Osteocyte (in vitro differentiated cells): ENCODE measurements at regions not wholly inside any gene's neighbourhood (a gene's known extent, or its start where the extent isn't known, plus 50 kb on each side); places are given as distances from the start of the nearest gene placed in this dataset.

Source experiments
- DNase-seq: peaks from one replicate; pipeline ENCODE4 v3.0.0; 2021; ENCODE audit warnings: mixed read lengths; ENCODE audit not compliant: unreplicated experiment; ENCODE audit errors: extremely low spot score
- H3K27ac Mint-ChIP-seq: one replicate; pipeline ENCODE4 v1.8.0; 2021; ENCODE audit warnings: mild to moderate bottlenecking, mixed read lengths; ENCODE audit not compliant: unreplicated experiment
- H3K27me3 Mint-ChIP-seq: one replicate; pipeline ENCODE4 v1.8.0; 2021; ENCODE audit warnings: mixed read lengths; ENCODE audit not compliant: unreplicated experiment
- H3K36me3 Mint-ChIP-seq: one replicate; pipeline ENCODE4 v1.8.0; 2021; ENCODE audit warnings: mixed read lengths; ENCODE audit not compliant: unreplicated experiment
- H3K4me1 Mint-ChIP-seq: one replicate; pipeline ENCODE4 v1.8.0; 2021; ENCODE audit warnings: mixed read lengths; ENCODE audit not compliant: unreplicated experiment
- H3K4me3 Mint-ChIP-seq: one replicate; pipeline ENCODE4 v1.8.0; 2021; ENCODE audit warnings: mild to moderate bottlenecking, moderate library complexity, mixed read lengths; ENCODE audit not compliant: unreplicated experiment
- H3K9me3 Mint-ChIP-seq: one replicate; pipeline ENCODE4 v1.8.0; 2021; ENCODE audit warnings: mixed read lengths; ENCODE audit not compliant: unreplicated experiment
- TF ChIP-seq, protein P1 (sequence below): fragments of 200-600 bp; sonication (generic); IDR thresholded peaks from 2 replicates; pipeline ENCODE4 v1.5.0; 2021; ENCODE audit warnings: antibody characterized with exemption, mild to moderate bottlenecking, moderate library complexity

DNA sequence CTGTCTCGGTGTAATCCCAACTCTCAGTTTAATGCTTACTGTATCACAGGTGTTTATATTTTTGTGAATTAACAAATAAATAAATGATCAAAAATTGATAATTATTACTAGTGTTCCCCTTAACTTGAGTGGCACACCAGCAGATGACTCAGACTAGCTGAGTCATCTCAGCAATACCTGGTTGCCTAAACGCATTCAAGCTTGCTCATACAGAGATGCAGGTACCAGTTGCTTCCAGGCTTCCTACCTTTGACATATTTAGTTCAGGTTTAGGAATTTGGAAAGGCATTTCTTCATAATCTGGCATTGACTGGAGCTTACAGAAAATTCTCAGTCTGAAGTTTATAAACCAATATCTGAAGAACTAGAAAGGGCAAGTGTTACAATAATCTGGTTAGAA lies 78.9 kb upstream of the LMO4 start:
- no peak for DNase-seq
- TF ChIP-seq, protein P1, sequence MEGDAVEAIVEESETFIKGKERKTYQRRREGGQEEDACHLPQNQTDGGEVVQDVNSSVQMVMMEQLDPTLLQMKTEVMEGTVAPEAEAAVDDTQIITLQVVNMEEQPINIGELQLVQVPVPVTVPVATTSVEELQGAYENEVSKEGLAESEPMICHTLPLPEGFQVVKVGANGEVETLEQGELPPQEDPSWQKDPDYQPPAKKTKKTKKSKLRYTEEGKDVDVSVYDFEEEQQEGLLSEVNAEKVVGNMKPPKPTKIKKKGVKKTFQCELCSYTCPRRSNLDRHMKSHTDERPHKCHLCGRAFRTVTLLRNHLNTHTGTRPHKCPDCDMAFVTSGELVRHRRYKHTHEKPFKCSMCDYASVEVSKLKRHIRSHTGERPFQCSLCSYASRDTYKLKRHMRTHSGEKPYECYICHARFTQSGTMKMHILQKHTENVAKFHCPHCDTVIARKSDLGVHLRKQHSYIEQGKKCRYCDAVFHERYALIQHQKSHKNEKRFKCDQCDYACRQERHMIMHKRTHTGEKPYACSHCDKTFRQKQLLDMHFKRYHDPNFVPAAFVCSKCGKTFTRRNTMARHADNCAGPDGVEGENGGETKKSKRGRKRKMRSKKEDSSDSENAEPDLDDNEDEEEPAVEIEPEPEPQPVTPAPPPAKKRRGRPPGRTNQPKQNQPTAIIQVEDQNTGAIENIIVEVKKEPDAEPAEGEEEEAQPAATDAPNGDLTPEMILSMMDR: no peak
- H3K27ac Mint-ChIP-seq: no peak overlapping the region
- H3K36me3 Mint-ChIP-seq: no peaks in the 10 kb centered on the region
- H3K4me3 Mint-ChIP-seq: no peak overlapping the region
- H3K4me1 Mint-ChIP-seq: no peaks in the 10 kb centered on the region
- H3K27me3 Mint-ChIP-seq: peaks cover 4% of the 10 kb centered on the region
- H3K9me3 Mint-ChIP-seq: no peaks in the 10 kb centered on the region

GRCh38 chr1:87250336-87250735 lies 78.3 kb upstream of the LMO4 start:
- H3K36me3 Mint-ChIP-seq: no peaks in the 10 kb centered on the region
- H3K27ac Mint-ChIP-seq: no peak overlapping the region

GRCh38 chr1:87252406-87252805 lies 76.3 kb upstream of the LMO4 start:
- Mint-ChIP-seq H3K4me1 (no peaks in the 10 kb centered on the region), H3K27me3 (peaks cover 10% of the 10 kb centered on the region), H3K36me3 (no peaks in the 10 kb centered on the region), H3K4me3 (no peak overlapping the region), H3K27ac (no peak overlapping the region), H3K9me3 (no peaks in the 10 kb centered on the region)
- TF ChIP-seq, protein P1: no peak
- DNase-seq: no peak

More at GRCh38 chr1:87250336-87250735, 78.3 kb upstream of the LMO4 start:
- no peaks in the 10 kb centered on the region for H3K9me3 Mint-ChIP-seq
- TF ChIP-seq, protein P1: no peak
- no peak for DNase-seq
- H3K4me3 Mint-ChIP-seq: no peak overlapping the region
- H3K27me3 Mint-ChIP-seq: peaks cover 4% of the 10 kb centered on the region
- H3K4me1 Mint-ChIP-seq: no peaks in the 10 kb centered on the region

DNA sequence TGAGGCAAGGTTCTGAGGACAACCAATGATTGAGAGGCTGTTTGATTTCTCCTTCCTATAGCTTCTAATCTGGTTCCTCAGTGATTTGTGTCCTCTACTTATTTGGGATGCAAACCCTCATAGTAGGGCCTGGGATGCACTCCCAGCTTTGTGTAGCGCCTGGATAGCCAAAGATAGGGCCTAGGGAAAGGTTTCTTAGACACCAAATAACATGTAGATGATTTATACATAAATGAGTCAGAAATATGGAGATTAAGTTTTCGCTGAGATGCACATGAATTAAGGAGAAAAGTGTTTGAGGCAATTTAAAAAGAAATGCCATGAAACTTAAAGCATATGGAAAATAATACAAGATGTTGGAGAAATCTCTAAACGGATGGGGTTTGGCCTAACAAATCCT lies 66.0 kb upstream of the LMO4 start:
- TF ChIP-seq, protein P1: no peak
- H3K4me3 Mint-ChIP-seq: no peak overlapping the region
- H3K27ac Mint-ChIP-seq: no peak overlapping the region
- H3K9me3 Mint-ChIP-seq: peaks cover 5% of the 10 kb centered on the region
- no peaks in the 10 kb centered on the region for H3K4me1 Mint-ChIP-seq
- peaks cover 5% of the 10 kb centered on the region for H3K27me3 Mint-ChIP-seq
- no peaks in the 10 kb centered on the region for H3K36me3 Mint-ChIP-seq
- DNase-seq: no peak

- Mint-ChIP-seq H3K36me3 (no peaks in the 10 kb centered on the region), H3K27me3 (peaks cover 2% of the 10 kb centered on the region), H3K9me3 (peaks cover 5% of the 10 kb centered on the region), H3K4me3 (no peak overlapping the region), H3K4me1 (no peaks in the 10 kb centered on the region), H3K27ac (no peak overlapping the region)
- DNase-seq: no peak
- TF ChIP-seq, protein P1: no peak
These were observed 65.4 kb upstream of the LMO4 start for GRCh38 chr1:87263281-87263680.
